K562 (cell line): ENCODE measurements at regions not wholly inside any gene's neighbourhood (a gene's known extent, or its start where the extent isn't known, plus 50 kb on each side); places are given as distances from the start of the nearest gene placed in this dataset.

Experiments
- BRF2 ChIP-seq: IDR thresholded peaks from 3 replicates; pipeline ENCODE4 v1.6.1; 2011; ENCODE audit warnings: borderline replicate concordance, mild to moderate bottlenecking; ENCODE audit not compliant: insufficient read length, insufficient read depth
- CREB1 ChIP-seq, 2 experiments: sonication (generic) in 1 of 2; formaldehyde crosslinking in 1 of 2; IDR thresholded peaks; 2 replicates each; pipeline versions ENCODE4 v1.6.1 to v1.8.0; 2012 to 2022; ENCODE audit warnings: inconsistent platforms in 1 of 2, mild to moderate bottlenecking in 1 of 2, missing genetic modification reagents in 1 of 2, moderate library complexity in 1 of 2
- DPF2 ChIP-seq: fragments of 450-650 bp; IDR thresholded peaks from 2 replicates; pipeline ENCODE4 v1.6.1; 2016
- MAFG ChIP-seq: fragments of 450-650 bp; conservative IDR thresholded peaks from 2 replicates; pipeline ENCODE4 v1.6.1; 2016; ENCODE audit warnings: missing genetic modification characterization, missing compliant biosample characterization
- RAD51 ChIP-seq: fragments of 450-650 bp; IDR thresholded peaks from 2 replicates; pipeline ENCODE4 v1.7.1; 2016; ENCODE audit warnings: low read depth, mild to moderate bottlenecking, borderline replicate concordance
- STAT6 ChIP-seq: sonication (generic); formaldehyde crosslinking; IDR thresholded peaks from 2 replicates; pipeline ENCODE4 v1.8.1; 2023; ENCODE audit warnings: mild to moderate bottlenecking, missing genetic modification reagents
- ZNF584 ChIP-seq: fragments of 200-800 bp; sonication (Bioruptor generic); IDR thresholded peaks from 2 replicates; pipeline ENCODE4 v1.6.1; 2016; ENCODE audit warnings: low read depth, mild to moderate bottlenecking, missing genetic modification characterization, missing compliant biosample characterization
- TF ChIP-seq, protein P1 (sequence below): fragments of 450-650 bp; IDR thresholded peaks from 2 replicates; pipeline ENCODE4 v1.6.1; 2016; ENCODE audit warnings: mild to moderate bottlenecking, moderate library complexity
- TF ChIP-seq, protein P2 (sequence below): fragments of 450-650 bp; formaldehyde crosslinking; IDR thresholded peaks from 2 replicates; pipeline ENCODE4 v1.4.0; 2020; ENCODE audit warnings: mild to moderate bottlenecking

DNA sequence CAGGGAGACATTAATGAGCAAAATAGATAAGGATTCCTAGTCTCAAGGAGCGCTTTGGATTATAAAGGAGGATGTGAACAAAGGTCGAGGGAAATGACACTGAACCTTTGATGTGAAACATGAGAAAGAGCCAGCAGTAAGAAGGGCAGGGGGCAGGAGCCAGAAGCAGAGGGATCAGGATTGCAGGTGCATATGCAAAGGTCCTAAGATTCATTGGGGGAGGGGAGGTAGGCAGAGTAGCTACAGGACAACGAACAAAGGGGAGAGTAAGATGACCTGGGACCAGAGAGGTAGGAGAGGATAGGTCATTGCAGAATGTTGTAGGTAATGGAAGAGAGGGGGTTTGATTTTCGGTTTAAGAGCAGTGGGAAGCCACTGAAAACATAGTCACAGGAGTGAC lies 129.2 kb upstream of the TRPM3 start (continued):
- TF ChIP-seq, protein P1, sequence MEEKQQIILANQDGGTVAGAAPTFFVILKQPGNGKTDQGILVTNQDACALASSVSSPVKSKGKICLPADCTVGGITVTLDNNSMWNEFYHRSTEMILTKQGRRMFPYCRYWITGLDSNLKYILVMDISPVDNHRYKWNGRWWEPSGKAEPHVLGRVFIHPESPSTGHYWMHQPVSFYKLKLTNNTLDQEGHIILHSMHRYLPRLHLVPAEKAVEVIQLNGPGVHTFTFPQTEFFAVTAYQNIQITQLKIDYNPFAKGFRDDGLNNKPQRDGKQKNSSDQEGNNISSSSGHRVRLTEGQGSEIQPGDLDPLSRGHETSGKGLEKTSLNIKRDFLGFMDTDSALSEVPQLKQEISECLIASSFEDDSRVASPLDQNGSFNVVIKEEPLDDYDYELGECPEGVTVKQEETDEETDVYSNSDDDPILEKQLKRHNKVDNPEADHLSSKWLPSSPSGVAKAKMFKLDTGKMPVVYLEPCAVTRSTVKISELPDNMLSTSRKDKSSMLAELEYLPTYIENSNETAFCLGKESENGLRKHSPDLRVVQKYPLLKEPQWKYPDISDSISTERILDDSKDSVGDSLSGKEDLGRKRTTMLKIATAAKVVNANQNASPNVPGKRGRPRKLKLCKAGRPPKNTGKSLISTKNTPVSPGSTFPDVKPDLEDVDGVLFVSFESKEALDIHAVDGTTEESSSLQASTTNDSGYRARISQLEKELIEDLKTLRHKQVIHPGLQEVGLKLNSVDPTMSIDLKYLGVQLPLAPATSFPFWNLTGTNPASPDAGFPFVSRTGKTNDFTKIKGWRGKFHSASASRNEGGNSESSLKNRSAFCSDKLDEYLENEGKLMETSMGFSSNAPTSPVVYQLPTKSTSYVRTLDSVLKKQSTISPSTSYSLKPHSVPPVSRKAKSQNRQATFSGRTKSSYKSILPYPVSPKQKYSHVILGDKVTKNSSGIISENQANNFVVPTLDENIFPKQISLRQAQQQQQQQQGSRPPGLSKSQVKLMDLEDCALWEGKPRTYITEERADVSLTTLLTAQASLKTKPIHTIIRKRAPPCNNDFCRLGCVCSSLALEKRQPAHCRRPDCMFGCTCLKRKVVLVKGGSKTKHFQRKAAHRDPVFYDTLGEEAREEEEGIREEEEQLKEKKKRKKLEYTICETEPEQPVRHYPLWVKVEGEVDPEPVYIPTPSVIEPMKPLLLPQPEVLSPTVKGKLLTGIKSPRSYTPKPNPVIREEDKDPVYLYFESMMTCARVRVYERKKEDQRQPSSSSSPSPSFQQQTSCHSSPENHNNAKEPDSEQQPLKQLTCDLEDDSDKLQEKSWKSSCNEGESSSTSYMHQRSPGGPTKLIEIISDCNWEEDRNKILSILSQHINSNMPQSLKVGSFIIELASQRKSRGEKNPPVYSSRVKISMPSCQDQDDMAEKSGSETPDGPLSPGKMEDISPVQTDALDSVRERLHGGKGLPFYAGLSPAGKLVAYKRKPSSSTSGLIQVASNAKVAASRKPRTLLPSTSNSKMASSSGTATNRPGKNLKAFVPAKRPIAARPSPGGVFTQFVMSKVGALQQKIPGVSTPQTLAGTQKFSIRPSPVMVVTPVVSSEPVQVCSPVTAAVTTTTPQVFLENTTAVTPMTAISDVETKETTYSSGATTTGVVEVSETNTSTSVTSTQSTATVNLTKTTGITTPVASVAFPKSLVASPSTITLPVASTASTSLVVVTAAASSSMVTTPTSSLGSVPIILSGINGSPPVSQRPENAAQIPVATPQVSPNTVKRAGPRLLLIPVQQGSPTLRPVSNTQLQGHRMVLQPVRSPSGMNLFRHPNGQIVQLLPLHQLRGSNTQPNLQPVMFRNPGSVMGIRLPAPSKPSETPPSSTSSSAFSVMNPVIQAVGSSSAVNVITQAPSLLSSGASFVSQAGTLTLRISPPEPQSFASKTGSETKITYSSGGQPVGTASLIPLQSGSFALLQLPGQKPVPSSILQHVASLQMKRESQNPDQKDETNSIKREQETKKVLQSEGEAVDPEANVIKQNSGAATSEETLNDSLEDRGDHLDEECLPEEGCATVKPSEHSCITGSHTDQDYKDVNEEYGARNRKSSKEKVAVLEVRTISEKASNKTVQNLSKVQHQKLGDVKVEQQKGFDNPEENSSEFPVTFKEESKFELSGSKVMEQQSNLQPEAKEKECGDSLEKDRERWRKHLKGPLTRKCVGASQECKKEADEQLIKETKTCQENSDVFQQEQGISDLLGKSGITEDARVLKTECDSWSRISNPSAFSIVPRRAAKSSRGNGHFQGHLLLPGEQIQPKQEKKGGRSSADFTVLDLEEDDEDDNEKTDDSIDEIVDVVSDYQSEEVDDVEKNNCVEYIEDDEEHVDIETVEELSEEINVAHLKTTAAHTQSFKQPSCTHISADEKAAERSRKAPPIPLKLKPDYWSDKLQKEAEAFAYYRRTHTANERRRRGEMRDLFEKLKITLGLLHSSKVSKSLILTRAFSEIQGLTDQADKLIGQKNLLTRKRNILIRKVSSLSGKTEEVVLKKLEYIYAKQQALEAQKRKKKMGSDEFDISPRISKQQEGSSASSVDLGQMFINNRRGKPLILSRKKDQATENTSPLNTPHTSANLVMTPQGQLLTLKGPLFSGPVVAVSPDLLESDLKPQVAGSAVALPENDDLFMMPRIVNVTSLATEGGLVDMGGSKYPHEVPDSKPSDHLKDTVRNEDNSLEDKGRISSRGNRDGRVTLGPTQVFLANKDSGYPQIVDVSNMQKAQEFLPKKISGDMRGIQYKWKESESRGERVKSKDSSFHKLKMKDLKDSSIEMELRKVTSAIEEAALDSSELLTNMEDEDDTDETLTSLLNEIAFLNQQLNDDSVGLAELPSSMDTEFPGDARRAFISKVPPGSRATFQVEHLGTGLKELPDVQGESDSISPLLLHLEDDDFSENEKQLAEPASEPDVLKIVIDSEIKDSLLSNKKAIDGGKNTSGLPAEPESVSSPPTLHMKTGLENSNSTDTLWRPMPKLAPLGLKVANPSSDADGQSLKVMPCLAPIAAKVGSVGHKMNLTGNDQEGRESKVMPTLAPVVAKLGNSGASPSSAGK = no peak
- TF ChIP-seq CREB1 (IDR thresholded peaks at IDR 0.05) (no peak), CREB1 (CRISPR knock-in tag; IDR thresholded peaks at IDR 0.05) (no peak), MAFG (tag) (no peak), ZNF584 (no peak), DPF2 (no peak), BRF2 (no peak), RAD51 (no peak), STAT6 (CRISPR knock-in tag) (no peak)
- TF ChIP-seq, protein P2, sequence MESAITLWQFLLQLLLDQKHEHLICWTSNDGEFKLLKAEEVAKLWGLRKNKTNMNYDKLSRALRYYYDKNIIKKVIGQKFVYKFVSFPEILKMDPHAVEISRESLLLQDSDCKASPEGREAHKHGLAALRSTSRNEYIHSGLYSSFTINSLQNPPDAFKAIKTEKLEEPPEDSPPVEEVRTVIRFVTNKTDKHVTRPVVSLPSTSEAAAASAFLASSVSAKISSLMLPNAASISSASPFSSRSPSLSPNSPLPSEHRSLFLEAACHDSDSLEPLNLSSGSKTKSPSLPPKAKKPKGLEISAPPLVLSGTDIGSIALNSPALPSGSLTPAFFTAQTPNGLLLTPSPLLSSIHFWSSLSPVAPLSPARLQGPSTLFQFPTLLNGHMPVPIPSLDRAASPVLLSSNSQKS (CRISPR knock-in tag) = no peak
